HEK293 (cell line): ENCODE measurements at regions not wholly inside any gene's neighbourhood (a gene's known extent, or its start where the extent isn't known, plus 50 kb on each side); places are given as distances from the start of the nearest gene placed in this dataset.

Source experiments
- CTCF ChIA-PET: fragments of 350-600 bp; formaldehyde crosslinking; extraction: SDS; loops from one replicate; lab custom pipeline; 2021; ENCODE audit warnings: antibody characterized with exemption; lab: Yijun Ruan, JAX
- POLR2A ChIA-PET: fragments of 300-600 bp; formaldehyde crosslinking; extraction: SDS; loops from one replicate; lab custom pipeline; 2020; ENCODE audit warnings: antibody characterized with exemption, inconsistent platforms; lab: Yijun Ruan, JAX
- H3K27ac ChIP-seq: fragments of 200-500 bp; sonication (Bioruptor generic); 2 replicates; pipeline ENCODE4 v1.5.1; 2014; ENCODE audit warnings: low read depth, low read length, control low read depth, inconsistent platforms; ENCODE audit errors: extremely low read depth
- H3K36me3 ChIP-seq, 2 experiments: fragments of 200-500 bp in 1 of 2; sonication (Bioruptor generic) in 1 of 2; 1 replicate in 1 of 2; 2 replicates in 1 of 2; pipeline ENCODE4 v1.5.1; 2014 to 2017; ENCODE audit warnings: inconsistent platforms in 2 of 2, low read length in 2 of 2; ENCODE audit not compliant: control insufficient read depth in 2 of 2, insufficient read depth in 1 of 2
- H3K4me1 ChIP-seq: fragments of 200-500 bp; sonication (Bioruptor generic); 2 replicates; pipeline ENCODE4 v1.5.1; 2014; ENCODE audit warnings: mild to moderate bottlenecking, low read length, inconsistent platforms; ENCODE audit not compliant: control insufficient read depth, insufficient read depth
- H3K4me3 ChIP-seq: 2 replicates; pipeline ENCODE4 v1.5.1; 2011; ENCODE audit warnings: low read depth, mild to moderate bottlenecking, control low read depth, low read length, moderate library complexity
- H3K9me3 ChIP-seq: fragments of 200-500 bp; sonication (Bioruptor generic); 2 replicates; pipeline ENCODE4 v1.5.1; 2014; ENCODE audit warnings: low read depth, low read length, inconsistent platforms; ENCODE audit not compliant: control insufficient read depth, insufficient read depth
- BCL6B ChIP-seq: fragments of 450-650 bp; formaldehyde crosslinking; IDR thresholded peaks from 2 replicates; pipeline ENCODE4 v1.5.1; 2017; ENCODE audit warnings: missing biosample characterization, missing genetic modification characterization
- CTCF ChIP-seq: fragments of 450-650 bp; formaldehyde crosslinking; IDR thresholded peaks from 2 replicates; pipeline ENCODE4 v1.5.1; 2016; ENCODE audit warnings: missing biosample characterization, missing genetic modification characterization
- HOXD13 ChIP-seq: sonication (generic); formaldehyde crosslinking; IDR thresholded peaks from 2 replicates; pipeline ENCODE4 v1.8.0; 2022; ENCODE audit warnings: missing genetic modification reagents, borderline replicate concordance
- PATZ1 ChIP-seq: fragments of 450-650 bp; formaldehyde crosslinking; IDR thresholded peaks from 2 replicates; pipeline ENCODE4 v1.5.1; 2016; ENCODE audit warnings: missing biosample characterization, missing genetic modification characterization
- SP3 ChIP-seq: fragments of 450-650 bp; formaldehyde crosslinking; IDR thresholded peaks from 2 replicates; pipeline ENCODE4 v1.5.1; 2016; ENCODE audit warnings: missing biosample characterization, missing genetic modification characterization
- WT1 ChIP-seq: fragments of 450-650 bp; formaldehyde crosslinking; IDR thresholded peaks from 2 replicates; pipeline ENCODE4 v1.5.1; 2016; ENCODE audit warnings: missing biosample characterization, missing genetic modification characterization
- YY1 ChIP-seq: fragments of 450-650 bp; formaldehyde crosslinking; IDR thresholded peaks from 2 replicates; pipeline ENCODE4 v1.5.1; 2018; ENCODE audit warnings: missing biosample characterization, missing genetic modification characterization
- ZBTB10 ChIP-seq: fragments of 450-650 bp; formaldehyde crosslinking; IDR thresholded peaks from 2 replicates; pipeline ENCODE4 v1.5.1; 2016; ENCODE audit warnings: missing biosample characterization, missing genetic modification characterization
- ZFHX2 ChIP-seq: fragments of 450-650 bp; formaldehyde crosslinking; conservative IDR thresholded peaks from 2 replicates; pipeline ENCODE4 v1.5.1; 2016; ENCODE audit warnings: missing biosample characterization, missing genetic modification characterization
- ZNF121 ChIP-seq: fragments of 450-650 bp; formaldehyde crosslinking; IDR thresholded peaks from 2 replicates; pipeline ENCODE4 v1.5.1; 2016; ENCODE audit warnings: missing biosample characterization, missing genetic modification characterization
- ZNF146 ChIP-seq: fragments of 450-650 bp; formaldehyde crosslinking; IDR thresholded peaks from 2 replicates; pipeline ENCODE4 v1.5.1; 2016; ENCODE audit warnings: missing biosample characterization, missing genetic modification characterization
- ZNF174 ChIP-seq: fragments of 450-650 bp; formaldehyde crosslinking; IDR thresholded peaks from 2 replicates; pipeline ENCODE4 v1.5.0; 2017; ENCODE audit warnings: missing biosample characterization, mild to moderate bottlenecking, missing genetic modification characterization
- ZNF2 ChIP-seq: fragments of 450-650 bp; formaldehyde crosslinking; IDR thresholded peaks from 2 replicates; pipeline ENCODE4 v1.5.1; 2016; ENCODE audit warnings: missing biosample characterization, missing genetic modification characterization
- ZNF335 ChIP-seq: fragments of 450-650 bp; formaldehyde crosslinking; conservative IDR thresholded peaks from 2 replicates; pipeline ENCODE4 v1.5.1; 2016; ENCODE audit warnings: missing biosample characterization, missing genetic modification characterization
- ZNF362 ChIP-seq: fragments of 450-650 bp; formaldehyde crosslinking; IDR thresholded peaks from 2 replicates; pipeline ENCODE4 v1.5.1; 2016; ENCODE audit warnings: missing biosample characterization, missing genetic modification characterization
- ZNF529 ChIP-seq: fragments of 450-650 bp; formaldehyde crosslinking; IDR thresholded peaks from 2 replicates; pipeline ENCODE4 v1.5.1; 2017; ENCODE audit warnings: missing genetic modification characterization, missing biosample characterization; ENCODE audit not compliant: insufficient replicate concordance
- ZNF555 ChIP-seq: fragments of 450-650 bp; formaldehyde crosslinking; conservative IDR thresholded peaks from 2 replicates; pipeline ENCODE4 v1.5.1; 2017; ENCODE audit warnings: missing biosample characterization, mild to moderate bottlenecking, missing genetic modification characterization, inconsistent platforms
- ZNF558 ChIP-seq: fragments of 450-650 bp; formaldehyde crosslinking; IDR thresholded peaks from 2 replicates; pipeline ENCODE4 v1.5.1; 2016; ENCODE audit warnings: missing biosample characterization, missing genetic modification characterization
- ZNF561 ChIP-seq: fragments of 450-650 bp; IDR thresholded peaks from 2 replicates; pipeline ENCODE4 v1.5.1; 2018; ENCODE audit warnings: missing biosample characterization, missing genetic modification characterization, borderline replicate concordance
- ZNF585B ChIP-seq: fragments of 450-650 bp; formaldehyde crosslinking; IDR thresholded peaks from 2 replicates; pipeline ENCODE4 v1.5.1; 2016; ENCODE audit warnings: missing biosample characterization, missing genetic modification characterization
- ZNF600 ChIP-seq: fragments of 450-650 bp; formaldehyde crosslinking; IDR thresholded peaks from 2 replicates; pipeline ENCODE4 v1.5.1; 2016; ENCODE audit warnings: missing biosample characterization, missing genetic modification characterization
- ZNF629 ChIP-seq: fragments of 450-650 bp; formaldehyde crosslinking; IDR thresholded peaks from 2 replicates; pipeline ENCODE4 v1.5.1; 2017; ENCODE audit warnings: missing biosample characterization, missing genetic modification characterization
- ZNF785 ChIP-seq: fragments of 450-650 bp; formaldehyde crosslinking; IDR thresholded peaks from 2 replicates; pipeline ENCODE4 v1.5.1; 2016; ENCODE audit warnings: missing biosample characterization, missing genetic modification characterization
- ZSCAN16 ChIP-seq: fragments of 450-650 bp; formaldehyde crosslinking; IDR thresholded peaks from 2 replicates; pipeline ENCODE4 v1.5.1; 2016; ENCODE audit warnings: missing biosample characterization, missing genetic modification characterization
- ZSCAN30 ChIP-seq: fragments of 450-650 bp; IDR thresholded peaks from 2 replicates; pipeline ENCODE4 v1.5.1; 2018; ENCODE audit warnings: missing biosample characterization, mild to moderate bottlenecking, missing genetic modification characterization, moderate library complexity

GRCh38 chr10:21279217-21279575, 246.3 kb downstream of the SKIDA1 start (continued):
- TF ChIP-seq BCL6B: no peak

GRCh38 chr10:21278491-21279216, 246.8 kb downstream of the SKIDA1 start:
- H3K4me1 ChIP-seq: peaks cover 3% of the 10 kb centered on the region; the same call in 1 of the 2 replicates
- H3K27ac ChIP-seq: no peak overlapping the region
- no peaks in the 10 kb centered on the region for H3K9me3 ChIP-seq
- ChIA-PET CTCF (interaction anchor here (0.5 to 2.5 kb wide), 33 partner anchors 15 to 1793 kb away, joined by 3 to 16 read pairs (median 4); no protein-coding TSS in a partner anchor), POLR2A (interaction anchor here (0.7 to 1.3 kb wide), 6 partner anchors 71 to 1280 kb away, joined by 3 to 5 read pairs (median 4); no protein-coding TSS in a partner anchor)
- H3K36me3 ChIP-seq: no peaks in the 10 kb centered on the region
- H3K4me3 ChIP-seq: no peak overlapping the region
- TF ChIP-seq SP3 (no peak), BCL6B (no peak), ZNF785 (tag by site-specific recombination) (no peak), WT1 (tag by site-specific recombination) (peak; percentile 61), ZNF561 (tag by site-specific recombination) (peak; percentile 59; the same call in 1 of the 2 replicates), CTCF (tag by site-specific recombination) (peak; percentile 74), HOXD13 (CRISPR knock-in tag) (no peak), ZNF2 (tag by site-specific recombination) (peak; percentile 83), ZNF146 (tag by site-specific recombination) (no peak), ZNF121 (tag by site-specific recombination) (no peak), ZNF555 (tag by site-specific recombination) (no peak), YY1 (tag by site-specific recombination) (peak; percentile 32; the same call in 1 of the 2 replicates), ZNF600 (tag by site-specific recombination) (0 out of 2 replicates have a peak, but pooled peaks have one; percentile 11), ZNF174 (tag by site-specific recombination) (no peak), ZBTB10 (tag by site-specific recombination) (0 out of 2 replicates have a peak, but pooled peaks have one; percentile 18), ZNF629 (tag by site-specific recombination) (peak; percentile 25; the same call in 1 of the 2 replicates), ZSCAN30 (tag by site-specific recombination) (peak; percentile 91), ZNF558 (tag by site-specific recombination) (no peak), ZFHX2 (peak; percentile 49), ZNF362 (tag by site-specific recombination) (peak; percentile 60; the same call in 1 of the 2 replicates), PATZ1 (tag by site-specific recombination) (0 out of 2 replicates have a peak, but pooled peaks have one; percentile 38), ZSCAN16 (tag by site-specific recombination) (no peak), ZNF529 (tag by site-specific recombination) (no peak), ZNF585B (tag by site-specific recombination) (no peak), ZNF335 (tag by site-specific recombination) (0 out of 2 replicates have a peak, but pooled peaks have one; percentile 24)
